MCF 10A (cell line): ENCODE measurements at regions not wholly inside any gene's neighbourhood (a gene's known extent, or its start where the extent isn't known, plus 50 kb on each side); places are given as distances from the start of the nearest gene placed in this dataset.
A peak's percentile ranks its signal among the peaks of the same experiment; 100 is the strongest.

Source experiments
- BruUV-seq: library from RNA; stranded (reverse); fragments of 400-500 nt; replicated peaks from 2 replicates; lab custom pipeline; 2021; lab: Mats Ljungman, UMichigan
- CTCF ChIA-PET: fragments of 300-600 bp; sonication (Branson Sonifier 250); formaldehyde crosslinking; extraction: SDS; loops from one replicate; lab custom pipeline; 2021; ENCODE audit warnings: antibody characterized with exemption, inconsistent platforms; lab: Yijun Ruan, JAX
- POLR2A ChIA-PET: fragments of 300-600, 350-650 bp; sonication (Branson Sonifier 250); formaldehyde crosslinking; extraction: SDS; loops from one replicate; lab custom pipeline; 2020; ENCODE audit warnings: antibody characterized with exemption, inconsistent platforms; lab: Yijun Ruan, JAX
- DNase-seq: peaks from one replicate; pipeline ENCODE4 v3.0.0-alpha.2; 2018; ENCODE audit not compliant: unreplicated experiment
- H3K27ac Mint-ChIP-seq: one replicate; pipeline ENCODE4 v1.8.0; 2022; ENCODE audit warnings: mild to moderate bottlenecking, low read depth, mixed read lengths; ENCODE audit not compliant: unreplicated experiment
- H3K27me3 Mint-ChIP-seq: one replicate; pipeline ENCODE4 v1.8.0; 2022; ENCODE audit warnings: mixed read lengths; ENCODE audit not compliant: insufficient read depth, unreplicated experiment
- H3K36me3 Mint-ChIP-seq: one replicate; pipeline ENCODE4 v1.8.0; 2022; ENCODE audit warnings: mild to moderate bottlenecking, moderate library complexity, mixed read lengths; ENCODE audit not compliant: insufficient read depth, unreplicated experiment
- H3K4me1 Mint-ChIP-seq: one replicate; pipeline ENCODE4 v1.8.0; 2022; ENCODE audit warnings: mixed read lengths; ENCODE audit not compliant: insufficient read depth, unreplicated experiment
- H3K4me3 Mint-ChIP-seq: one replicate; pipeline ENCODE4 v1.8.0; 2022; ENCODE audit warnings: mild to moderate bottlenecking, moderate library complexity, mixed read lengths; ENCODE audit not compliant: unreplicated experiment
- H3K9me3 Mint-ChIP-seq: one replicate; pipeline ENCODE4 v1.8.0; 2022; ENCODE audit warnings: mixed read lengths; ENCODE audit not compliant: unreplicated experiment
- CTCF ChIP-seq: fragments of 200-600 bp; IDR thresholded peaks from one replicate; pipeline ENCODE4 v1.8.0; 2022; ENCODE audit warnings: antibody characterized with exemption, mild to moderate bottlenecking; ENCODE audit not compliant: unreplicated experiment
- intact Hi-C: fragments of 100-400 bp; cut with micrococcal nuclease; formaldehyde crosslinking; loops from 2 replicates; pipeline ENCODE4 v1.14.1; 2022

GRCh38 chr1:83086986-83087512, 911.9 kb downstream of the TTLL7 start:
- intact Hi-C loops = no loop called here
- Mint-ChIP-seq H3K4me3 (no peak overlapping the region), H3K4me1 (no peaks in the 10 kb centered on the region), H3K27ac (no peak overlapping the region), H3K9me3 (no peaks in the 10 kb centered on the region), H3K36me3 (no peaks in the 10 kb centered on the region), H3K27me3 (no peaks in the 10 kb centered on the region)
- POLR2A ChIA-PET = interaction anchor here (0.5 kb wide), 1 partner anchor 1302 kb away, joined by 4 read pairs; no protein-coding TSS in a partner anchor
- no peak for DNase-seq
- TF ChIP-seq CTCF = no peak
- CTCF ChIA-PET = no interaction called here
- BruUV-seq = no TSS peak

- DNase-seq = peak; percentile 34
- ChIA-PET CTCF (interaction anchor here (0.9 kb wide), 1 partner anchor 191 kb away, joined by 3 read pairs; no protein-coding TSS in a partner anchor), POLR2A (no interaction called here)
- Mint-ChIP-seq H3K4me3 (no peak overlapping the region), H3K36me3 (no peaks in the 10 kb centered on the region), H3K4me1 (no peaks in the 10 kb centered on the region), H3K27me3 (no peaks in the 10 kb centered on the region), H3K27ac (peak overlapping the region; percentile 30), H3K9me3 (no peaks in the 10 kb centered on the region)
- no peak for TF ChIP-seq CTCF
- intact Hi-C loops = no loop called here
- BruUV-seq = no TSS peak
Measured at GRCh38 chr1:83086346-83086745, 912.6 kb downstream of the TTLL7 start.

GRCh38 chr1:83083589-83084224, 915.2 kb downstream of the TTLL7 start:
- intact Hi-C loops = no loop called here
- no peaks in the 10 kb centered on the region for H3K9me3 Mint-ChIP-seq
- no peak for TF ChIP-seq CTCF
- DNase-seq = no peak
- H3K4me3 Mint-ChIP-seq = no peak overlapping the region
- H3K27ac Mint-ChIP-seq = no peak overlapping the region
- H3K36me3 Mint-ChIP-seq = no peaks in the 10 kb centered on the region
- no peaks in the 10 kb centered on the region for H3K4me1 Mint-ChIP-seq
- ChIA-PET CTCF (no interaction called here), POLR2A (no interaction called here)
- no peaks in the 10 kb centered on the region for H3K27me3 Mint-ChIP-seq
- BruUV-seq = no TSS peak

GRCh38 chr1:83077411-83077810, 921.5 kb downstream of the TTLL7 start:
- DNase-seq = no peak
- CTCF ChIA-PET = no interaction called here
- Mint-ChIP-seq H3K4me3 (no peak overlapping the region), H3K36me3 (no peaks in the 10 kb centered on the region), H3K27me3 (no peaks in the 10 kb centered on the region), H3K9me3 (no peaks in the 10 kb centered on the region), H3K4me1 (no peaks in the 10 kb centered on the region), H3K27ac (no peak overlapping the region)
- intact Hi-C loops = no loop called here
- no peak for TF ChIP-seq CTCF
- POLR2A ChIA-PET = no interaction called here
- no TSS peak for BruUV-seq
